Panc1 (cell line): ENCODE measurements at regions not wholly inside any gene's neighbourhood (a gene's known extent, or its start where the extent isn't known, plus 50 kb on each side); places are given as distances from the start of the nearest gene placed in this dataset.

ENCODE experiments used
- ATAC-seq: fragments of 200-7000 bp; cut with Tn5 transposase; 2 replicates; pipeline ENCODE4 v1.9.1; 2020; ENCODE audit warnings: mild to moderate bottlenecking, moderate library complexity
- BruUV-seq: library from RNA; stranded (reverse); fragments of 400-500 nt; replicated peaks from 2 replicates; lab custom pipeline; 2021; lab: Mats Ljungman, UMichigan
- CTCF ChIA-PET: fragments of 300-600 bp; sonication (Branson Sonifier 250); formaldehyde crosslinking; loops from one replicate; lab custom pipeline; 2022; ENCODE audit warnings: antibody characterized with exemption; lab: Charles Lee
- POLR2A ChIA-PET: fragments of 300-600 bp; sonication (Branson Sonifier 250); formaldehyde crosslinking; loops from one replicate; lab custom pipeline; 2022; ENCODE audit warnings: antibody characterized with exemption; lab: Charles Lee
- DNase-seq: peaks from one replicate; pipeline ENCODE4 v3.0.0-alpha.2; 2010; ENCODE audit warnings: low read depth, low spot score
- H3K27ac ChIP-seq: 2 replicates; pipeline ENCODE4 v1.5.1; 2011; ENCODE audit warnings: mild to moderate bottlenecking, low read length, inconsistent platforms
- H3K27me3 ChIP-seq: fragments of 200-500 bp; sonication (Bioruptor generic); 2 replicates; pipeline ENCODE4 v1.6.0; 2014; ENCODE audit warnings: low read length, inconsistent platforms; ENCODE audit not compliant: control insufficient read depth, insufficient read depth
- H3K36me3 ChIP-seq: fragments of 200-500 bp; sonication (Bioruptor generic); 2 replicates; pipeline ENCODE4 v1.5.1; 2014; ENCODE audit warnings: inconsistent platforms, mild to moderate bottlenecking, low read length, moderate library complexity; ENCODE audit not compliant: control insufficient read depth, insufficient read depth
- H3K4me1 ChIP-seq: 2 replicates; pipeline ENCODE4 v1.5.1; 2011; ENCODE audit warnings: inconsistent platforms, mild to moderate bottlenecking, low read length, moderate library complexity; ENCODE audit not compliant: control insufficient read depth, insufficient read depth
- H3K4me3 ChIP-seq, 2 experiments: 2 replicates each; pipeline ENCODE4 v1.5.1; 2011 to 2012; ENCODE audit warnings: low read depth in 2 of 2, low read length in 2 of 2, mild to moderate bottlenecking in 2 of 2, inconsistent platforms in 1 of 2, moderate library complexity in 1 of 2
- H3K9me3 ChIP-seq: fragments of 200-500 bp; sonication (Bioruptor generic); 2 replicates; pipeline ENCODE4 v1.5.1; 2014; ENCODE audit warnings: low read depth, mild to moderate bottlenecking, inconsistent platforms, low read length, moderate library complexity; ENCODE audit not compliant: control insufficient read depth, insufficient read depth
- POLR2AphosphoS5 ChIP-seq: IDR thresholded peaks from 2 replicates; pipeline ENCODE4 v1.6.1; 2012; ENCODE audit warnings: mild to moderate bottlenecking, low read depth, low read length, moderate library complexity
- SIN3A ChIP-seq: IDR thresholded peaks from 2 replicates; pipeline ENCODE4 v1.6.1; 2012; ENCODE audit warnings: low read depth, mild to moderate bottlenecking, low read length, moderate library complexity, borderline replicate concordance; ENCODE audit not compliant: insufficient read depth
- TCF7L2 ChIP-seq: IDR thresholded peaks from 2 replicates; pipeline ENCODE4 v1.6.1; 2011; ENCODE audit warnings: mild to moderate bottlenecking, low read depth, low read length, inconsistent platforms
- in situ Hi-C: cut with HindIII; loops from 2 replicates; pipeline ENCODE4 v1.10.0; 2016; ENCODE audit warnings: low sequenced_read_pairs, low pct_unique_long_range_greater_than_20kb
- intact Hi-C: fragments of 100-400 bp; cut with micrococcal nuclease; formaldehyde crosslinking; loops from one replicate; pipeline ENCODE4 v1.10.0; 2022; ENCODE audit not compliant: unreplicated experiment
- TF ChIP-seq, protein P1 (sequence below): fragments of 450-650 bp; IDR thresholded peaks from 2 replicates; pipeline ENCODE4 v1.5.1; 2017; ENCODE audit warnings: mild to moderate bottlenecking
- TF ChIP-seq, protein P2 (sequence below), 2 experiments: IDR thresholded peaks; 2 replicates each; pipeline ENCODE4 v1.6.1; 2011 to 2012; ENCODE audit warnings: low read depth in 2 of 2, control low read depth in 1 of 2, low read length in 1 of 2, mild to moderate bottlenecking in 1 of 2, moderate library complexity in 1 of 2; ENCODE audit not compliant: insufficient read depth in 1 of 2

DNA sequence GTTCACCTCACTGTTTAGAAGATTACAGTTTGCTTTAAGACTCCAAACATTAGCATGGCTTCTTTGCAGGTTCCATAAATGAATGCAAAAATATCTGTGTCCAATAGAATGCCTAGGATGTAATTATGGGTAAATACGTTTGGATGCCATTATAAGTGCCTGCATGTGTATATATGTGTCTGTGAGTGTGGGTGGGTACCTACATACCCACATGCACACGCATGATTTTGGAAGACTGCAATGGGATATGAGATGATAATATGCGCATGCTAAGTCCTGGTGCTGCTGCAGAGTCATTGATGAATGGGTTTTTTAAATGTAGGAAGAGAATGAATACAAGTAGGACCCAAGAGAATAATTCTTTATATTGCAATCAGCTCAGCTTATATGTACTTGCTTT, 406.4 kb downstream of the ZSWIM6 start:
- no peak overlapping the region for H3K27ac ChIP-seq
- in situ Hi-C loops (no loop called here), intact Hi-C loops (no loop called here)
- H3K36me3 ChIP-seq: no peaks in the 10 kb centered on the region
- no TSS peak for BruUV-seq
- H3K27me3 ChIP-seq: no peaks in the 10 kb centered on the region
- no peaks in the 10 kb centered on the region for H3K4me1 ChIP-seq
- TF ChIP-seq POLR2AphosphoS5 (no peak), SIN3A (no peak), TCF7L2 (no peak)
- TF ChIP-seq, protein P1, sequence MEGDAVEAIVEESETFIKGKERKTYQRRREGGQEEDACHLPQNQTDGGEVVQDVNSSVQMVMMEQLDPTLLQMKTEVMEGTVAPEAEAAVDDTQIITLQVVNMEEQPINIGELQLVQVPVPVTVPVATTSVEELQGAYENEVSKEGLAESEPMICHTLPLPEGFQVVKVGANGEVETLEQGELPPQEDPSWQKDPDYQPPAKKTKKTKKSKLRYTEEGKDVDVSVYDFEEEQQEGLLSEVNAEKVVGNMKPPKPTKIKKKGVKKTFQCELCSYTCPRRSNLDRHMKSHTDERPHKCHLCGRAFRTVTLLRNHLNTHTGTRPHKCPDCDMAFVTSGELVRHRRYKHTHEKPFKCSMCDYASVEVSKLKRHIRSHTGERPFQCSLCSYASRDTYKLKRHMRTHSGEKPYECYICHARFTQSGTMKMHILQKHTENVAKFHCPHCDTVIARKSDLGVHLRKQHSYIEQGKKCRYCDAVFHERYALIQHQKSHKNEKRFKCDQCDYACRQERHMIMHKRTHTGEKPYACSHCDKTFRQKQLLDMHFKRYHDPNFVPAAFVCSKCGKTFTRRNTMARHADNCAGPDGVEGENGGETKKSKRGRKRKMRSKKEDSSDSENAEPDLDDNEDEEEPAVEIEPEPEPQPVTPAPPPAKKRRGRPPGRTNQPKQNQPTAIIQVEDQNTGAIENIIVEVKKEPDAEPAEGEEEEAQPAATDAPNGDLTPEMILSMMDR: no peak
- TF ChIP-seq, protein P2, sequence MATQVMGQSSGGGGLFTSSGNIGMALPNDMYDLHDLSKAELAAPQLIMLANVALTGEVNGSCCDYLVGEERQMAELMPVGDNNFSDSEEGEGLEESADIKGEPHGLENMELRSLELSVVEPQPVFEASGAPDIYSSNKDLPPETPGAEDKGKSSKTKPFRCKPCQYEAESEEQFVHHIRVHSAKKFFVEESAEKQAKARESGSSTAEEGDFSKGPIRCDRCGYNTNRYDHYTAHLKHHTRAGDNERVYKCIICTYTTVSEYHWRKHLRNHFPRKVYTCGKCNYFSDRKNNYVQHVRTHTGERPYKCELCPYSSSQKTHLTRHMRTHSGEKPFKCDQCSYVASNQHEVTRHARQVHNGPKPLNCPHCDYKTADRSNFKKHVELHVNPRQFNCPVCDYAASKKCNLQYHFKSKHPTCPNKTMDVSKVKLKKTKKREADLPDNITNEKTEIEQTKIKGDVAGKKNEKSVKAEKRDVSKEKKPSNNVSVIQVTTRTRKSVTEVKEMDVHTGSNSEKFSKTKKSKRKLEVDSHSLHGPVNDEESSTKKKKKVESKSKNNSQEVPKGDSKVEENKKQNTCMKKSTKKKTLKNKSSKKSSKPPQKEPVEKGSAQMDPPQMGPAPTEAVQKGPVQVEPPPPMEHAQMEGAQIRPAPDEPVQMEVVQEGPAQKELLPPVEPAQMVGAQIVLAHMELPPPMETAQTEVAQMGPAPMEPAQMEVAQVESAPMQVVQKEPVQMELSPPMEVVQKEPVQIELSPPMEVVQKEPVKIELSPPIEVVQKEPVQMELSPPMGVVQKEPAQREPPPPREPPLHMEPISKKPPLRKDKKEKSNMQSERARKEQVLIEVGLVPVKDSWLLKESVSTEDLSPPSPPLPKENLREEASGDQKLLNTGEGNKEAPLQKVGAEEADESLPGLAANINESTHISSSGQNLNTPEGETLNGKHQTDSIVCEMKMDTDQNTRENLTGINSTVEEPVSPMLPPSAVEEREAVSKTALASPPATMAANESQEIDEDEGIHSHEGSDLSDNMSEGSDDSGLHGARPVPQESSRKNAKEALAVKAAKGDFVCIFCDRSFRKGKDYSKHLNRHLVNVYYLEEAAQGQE (IDR thresholded peaks at IDR 0.05; ENCODE audit: insufficient read depth in 1 of 2, low read depth in 2 of 2, low read length in 1 of 2): no peak
- no peaks in the 10 kb centered on the region for H3K9me3 ChIP-seq
- H3K4me3 ChIP-seq: no peak overlapping the region
- DNase-seq (no peak), ATAC-seq (no peak)
- CTCF ChIA-PET: no interaction called here
- POLR2A ChIA-PET: no interaction called here

DNA sequence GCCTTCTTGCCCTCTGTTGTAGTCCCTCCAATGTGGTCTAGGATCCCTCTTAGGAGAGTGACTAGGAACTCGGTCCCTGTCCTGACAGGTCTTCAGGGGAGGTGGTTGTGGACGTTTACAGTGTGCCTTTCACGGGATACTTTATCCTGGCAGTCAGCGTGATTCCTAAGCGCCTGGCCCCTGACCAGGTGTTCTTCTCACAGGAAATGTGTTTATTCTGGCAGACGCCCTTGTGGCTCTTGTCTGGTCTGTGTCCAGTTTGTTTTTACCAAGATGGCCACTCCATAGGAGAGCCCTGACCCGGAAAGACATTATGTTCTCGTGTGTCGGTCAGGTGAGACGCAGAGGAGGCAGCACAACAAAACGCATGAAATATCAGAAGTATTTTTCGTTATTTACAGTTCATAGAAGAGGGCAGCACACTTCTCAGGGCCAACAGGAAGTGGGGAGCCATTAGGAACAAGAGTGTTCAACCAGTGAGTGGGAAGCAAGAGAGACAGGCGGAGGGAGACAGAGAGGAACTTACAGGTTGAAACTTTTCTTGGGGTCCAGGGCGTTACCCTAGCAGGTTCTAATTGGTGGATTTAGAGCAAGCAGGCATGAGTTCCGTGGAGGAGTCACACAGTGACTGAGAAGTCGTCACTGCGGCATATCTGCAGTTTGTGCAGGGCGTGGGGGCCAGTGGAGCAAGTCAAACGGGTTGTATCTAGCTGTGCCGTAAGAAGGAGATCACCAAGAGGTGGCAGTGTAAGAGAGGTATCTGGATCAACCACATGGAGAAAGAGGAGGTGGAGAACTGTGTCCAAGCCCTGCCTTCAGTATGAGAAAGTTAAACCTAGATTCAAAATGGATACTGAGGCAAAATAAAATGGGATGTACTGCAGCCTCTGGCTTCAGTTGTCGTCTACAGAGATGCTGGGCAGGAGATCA, 412.9 kb downstream of the ZSWIM6 start:
- POLR2A ChIA-PET: no interaction called here
- H3K9me3 ChIP-seq: no peaks in the 10 kb centered on the region
- CTCF ChIA-PET: no interaction called here
- no TSS peak for BruUV-seq
- no peak for ATAC-seq
- H3K4me3 ChIP-seq: no peak overlapping the region
- no peaks in the 10 kb centered on the region for H3K27me3 ChIP-seq
- DNase-seq: no peak
- H3K27ac ChIP-seq: no peak overlapping the region
- H3K4me1 ChIP-seq: no peaks in the 10 kb centered on the region
- no peaks in the 10 kb centered on the region for H3K36me3 ChIP-seq
- TF ChIP-seq, protein P1: no peak; the same call in 1 of the 2 replicates
- TF ChIP-seq TCF7L2 (no peak), POLR2AphosphoS5 (no peak)
- TF ChIP-seq, protein P2 (IDR thresholded peaks at IDR 0.05; ENCODE audit: insufficient read depth in 1 of 2, low read depth in 2 of 2, low read length in 1 of 2): no peak
- in situ Hi-C loops: no loop called here
- intact Hi-C loops: no loop called here
